Endothelial cell (in vitro differentiated cells): ENCODE measurements at regions not wholly inside any gene's neighbourhood (a gene's known extent, or its start where the extent isn't known, plus 50 kb on each side); places are given as distances from the start of the nearest gene placed in this dataset.

Experiments
- DNase-seq: peaks from one replicate; pipeline ENCODE4 v3.0.0; 2021; ENCODE audit warnings: low spot score
- H3K27ac Mint-ChIP-seq: one replicate; pipeline ENCODE4 v1.8.0; 2021; ENCODE audit warnings: mixed read lengths, inconsistent platforms; ENCODE audit not compliant: unreplicated experiment
- H3K27me3 Mint-ChIP-seq: one replicate; pipeline ENCODE4 v1.8.0; 2021; ENCODE audit warnings: mild to moderate bottlenecking, moderate library complexity, mixed read lengths, inconsistent platforms; ENCODE audit not compliant: unreplicated experiment
- H3K36me3 Mint-ChIP-seq: one replicate; pipeline ENCODE4 v1.8.0; 2021; ENCODE audit warnings: mild to moderate bottlenecking, low read depth, mixed read lengths, inconsistent platforms; ENCODE audit not compliant: unreplicated experiment
- H3K4me1 Mint-ChIP-seq: one replicate; pipeline ENCODE4 v1.8.0; 2021; ENCODE audit warnings: mild to moderate bottlenecking, mixed read lengths, inconsistent platforms; ENCODE audit not compliant: unreplicated experiment
- H3K4me3 Mint-ChIP-seq: one replicate; pipeline ENCODE4 v1.8.0; 2021; ENCODE audit warnings: mild to moderate bottlenecking, mixed read lengths, inconsistent platforms; ENCODE audit not compliant: unreplicated experiment
- H3K9me3 Mint-ChIP-seq: one replicate; pipeline ENCODE4 v1.8.0; 2021; ENCODE audit warnings: mixed read lengths, inconsistent platforms; ENCODE audit not compliant: unreplicated experiment
- TF ChIP-seq, protein P1 (sequence below): fragments of 200-600 bp; sonication (generic); IDR thresholded peaks from one replicate; pipeline ENCODE4 v1.5.0; 2021; ENCODE audit warnings: antibody characterized with exemption; ENCODE audit not compliant: unreplicated experiment

DNA sequence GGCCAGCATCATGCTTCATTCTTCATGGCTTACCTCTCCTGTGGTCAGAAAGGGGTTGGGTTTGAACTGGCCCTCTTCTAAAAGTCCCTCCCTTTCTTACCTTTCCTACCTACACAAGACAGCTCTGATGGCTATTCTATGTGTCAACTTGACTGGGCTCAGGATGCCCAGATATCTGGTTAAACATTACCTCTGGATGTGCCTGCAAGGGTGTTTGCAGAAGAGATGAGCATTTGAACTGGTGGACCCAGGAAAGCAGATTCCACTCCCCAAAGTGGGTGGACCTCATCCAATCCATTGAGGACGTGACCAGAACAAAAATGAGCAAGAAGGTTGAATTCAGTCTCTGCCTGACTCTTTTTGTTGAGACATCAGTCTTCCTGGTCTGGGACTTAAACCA lies 79.0 kb upstream of the TCF7L2 start:
- TF ChIP-seq, protein P1, sequence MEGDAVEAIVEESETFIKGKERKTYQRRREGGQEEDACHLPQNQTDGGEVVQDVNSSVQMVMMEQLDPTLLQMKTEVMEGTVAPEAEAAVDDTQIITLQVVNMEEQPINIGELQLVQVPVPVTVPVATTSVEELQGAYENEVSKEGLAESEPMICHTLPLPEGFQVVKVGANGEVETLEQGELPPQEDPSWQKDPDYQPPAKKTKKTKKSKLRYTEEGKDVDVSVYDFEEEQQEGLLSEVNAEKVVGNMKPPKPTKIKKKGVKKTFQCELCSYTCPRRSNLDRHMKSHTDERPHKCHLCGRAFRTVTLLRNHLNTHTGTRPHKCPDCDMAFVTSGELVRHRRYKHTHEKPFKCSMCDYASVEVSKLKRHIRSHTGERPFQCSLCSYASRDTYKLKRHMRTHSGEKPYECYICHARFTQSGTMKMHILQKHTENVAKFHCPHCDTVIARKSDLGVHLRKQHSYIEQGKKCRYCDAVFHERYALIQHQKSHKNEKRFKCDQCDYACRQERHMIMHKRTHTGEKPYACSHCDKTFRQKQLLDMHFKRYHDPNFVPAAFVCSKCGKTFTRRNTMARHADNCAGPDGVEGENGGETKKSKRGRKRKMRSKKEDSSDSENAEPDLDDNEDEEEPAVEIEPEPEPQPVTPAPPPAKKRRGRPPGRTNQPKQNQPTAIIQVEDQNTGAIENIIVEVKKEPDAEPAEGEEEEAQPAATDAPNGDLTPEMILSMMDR, result no peak
- Mint-ChIP-seq H3K27ac (no peak overlapping the region), H3K4me3 (no peak overlapping the region), H3K27me3 (no peaks in the 10 kb centered on the region), H3K36me3 (peaks cover 9% of the 10 kb centered on the region), H3K4me1 (no peaks in the 10 kb centered on the region), H3K9me3 (no peaks in the 10 kb centered on the region)
- DNase-seq, result no peak

- H3K27me3 Mint-ChIP-seq, result no peaks in the 10 kb centered on the region
- H3K4me3 Mint-ChIP-seq, result no peak overlapping the region
- H3K4me1 Mint-ChIP-seq, result no peaks in the 10 kb centered on the region
- H3K36me3 Mint-ChIP-seq, result peaks cover 9% of the 10 kb centered on the region
- DNase-seq, result no peak
- no peak overlapping the region for H3K27ac Mint-ChIP-seq
- TF ChIP-seq, protein P1, result peak; percentile 25
- no peaks in the 10 kb centered on the region for H3K9me3 Mint-ChIP-seq
Observed at GRCh38 chr10:112872728-112873127, 77.3 kb upstream of the TCF7L2 start.

GRCh38 chr10:112873541-112873940 lies 76.5 kb upstream of the TCF7L2 start:
- DNase-seq, result no peak
- no peak overlapping the region for H3K27ac Mint-ChIP-seq
- no peak overlapping the region for H3K4me3 Mint-ChIP-seq
- no peaks in the 10 kb centered on the region for H3K4me1 Mint-ChIP-seq
- H3K27me3 Mint-ChIP-seq, result no peaks in the 10 kb centered on the region
- H3K9me3 Mint-ChIP-seq, result no peaks in the 10 kb centered on the region
- H3K36me3 Mint-ChIP-seq, result peaks cover 9% of the 10 kb centered on the region
- TF ChIP-seq, protein P1, result no peak

DNA sequence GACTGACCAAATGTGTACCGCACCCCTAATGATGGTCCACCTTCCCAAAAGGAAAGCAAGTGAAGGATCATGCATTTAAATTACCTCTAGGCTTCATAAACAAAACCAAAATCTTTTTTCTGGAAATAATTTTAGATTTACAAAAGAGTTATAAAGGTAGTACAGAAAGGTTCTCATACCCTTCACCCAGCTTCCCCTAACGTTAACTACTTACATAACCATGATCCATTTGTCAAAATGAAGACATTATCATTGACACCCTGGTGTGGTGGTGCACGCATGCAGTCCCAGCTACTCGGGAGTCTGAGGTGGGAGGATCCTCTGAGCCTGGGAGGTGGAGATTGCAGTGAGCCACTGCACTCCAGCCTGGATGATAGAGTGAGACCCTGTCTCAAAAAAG lies 75.1 kb upstream of the TCF7L2 start:
- no peak overlapping the region for H3K4me3 Mint-ChIP-seq
- H3K36me3 Mint-ChIP-seq, result peaks cover 9% of the 10 kb centered on the region
- no peaks in the 10 kb centered on the region for H3K4me1 Mint-ChIP-seq
- H3K27me3 Mint-ChIP-seq, result no peaks in the 10 kb centered on the region
- H3K9me3 Mint-ChIP-seq, result no peaks in the 10 kb centered on the region
- no peak for DNase-seq
- no peak overlapping the region for H3K27ac Mint-ChIP-seq
- TF ChIP-seq, protein P1, result no peak

GRCh38 chr10:112875476-112876267 lies 74.4 kb upstream of the TCF7L2 start:
- Mint-ChIP-seq H3K36me3 (peaks cover 9% of the 10 kb centered on the region), H3K9me3 (no peaks in the 10 kb centered on the region), H3K4me1 (no peaks in the 10 kb centered on the region), H3K27ac (no peak overlapping the region), H3K4me3 (no peak overlapping the region), H3K27me3 (no peaks in the 10 kb centered on the region)
- TF ChIP-seq, protein P1, result no peak
- no peak for DNase-seq
